A549 (cell line): ENCODE measurements at regions not wholly inside any gene's neighbourhood (a gene's known extent, or its start where the extent isn't known, plus 50 kb on each side); places are given as distances from the start of the nearest gene placed in this dataset.
"Not testable (repeated sequence)": the region's sequence is repeated elsewhere in the genome, so short reads cannot be mapped to it uniquely, and the experiment has no call there.

ENCODE experiments used
- ATAC-seq, 2 experiments: fragments of 200-7000 bp in 1 of 2; fragments of >200 bp in 1 of 2; cut with Nextera tagmentation in 1 of 2; cut with Tn5 transposase in 1 of 2; 3 replicates each; pipeline versions ENCODE4 v1.8.0 to v1.9.1; 2018 to 2020; ENCODE audit warnings: mild to moderate bottlenecking in 1 of 2, moderate library complexity in 1 of 2
- CTCF ChIA-PET: fragments of 300-600 bp; sonication (Branson Sonifier 250); formaldehyde crosslinking; extraction: SDS; loops from one replicate; lab custom pipeline; 2021; ENCODE audit warnings: antibody characterized with exemption, inconsistent platforms; lab: Yijun Ruan, JAX
- POLR2A ChIA-PET: fragments of 350-600 bp; formaldehyde crosslinking; extraction: SDS; loops from one replicate; lab custom pipeline; 2021; ENCODE audit warnings: antibody characterized with exemption, inconsistent platforms; lab: Yijun Ruan, JAX
- DNase-seq, 2 experiments: peaks; one replicate each; pipeline versions ENCODE4 v3.0.0 to v3.0.0-alpha.2; 2011 to 2016; ENCODE audit warnings: low read depth in 1 of 2, low spot score in 1 of 2
- FAIRE-seq: peaks from 2 replicates; lab custom pipeline; 2011; peaks lifted over from hg19 to GRCh38; lab: Jason Lieb, UNC
- H3K27ac ChIP-seq, 2 experiments: fragments of >200 bp; sonication (Bioruptor Twin); formaldehyde crosslinking; 3 replicates each; pipeline ENCODE4 v1.5.1; 2016 to 2017
- H3K4me1 ChIP-seq: fragments of >200 bp; sonication (Bioruptor Twin); formaldehyde crosslinking; 3 replicates; pipeline ENCODE4 v1.6.1; 2016
- H3K4me2 ChIP-seq: fragments of >200 bp; sonication (Bioruptor Twin); formaldehyde crosslinking; 3 replicates; pipeline ENCODE4 v1.6.1; 2016
- H3K4me3 ChIP-seq: fragments of >200 bp; sonication (Bioruptor Twin); formaldehyde crosslinking; 3 replicates; pipeline ENCODE4 v1.5.1; 2016
- H3K9me3 ChIP-seq: fragments of >200 bp; sonication (Bioruptor Twin); formaldehyde crosslinking; 3 replicates; pipeline ENCODE4 v1.6.1; 2016
- ATOH8 ChIP-seq: fragments of 250-450 bp; sonication (Bioruptor Pico); IDR thresholded peaks from 2 replicates; pipeline ENCODE4 v1.5.0; 2020; ENCODE audit warnings: low read depth, mild to moderate bottlenecking, moderate library complexity
- BHLHE40 ChIP-seq: IDR thresholded peaks from 2 replicates; pipeline ENCODE4 v1.6.1; 2012; ENCODE audit warnings: low read depth, low read length, inconsistent platforms
- CBX8 ChIP-seq: fragments of 200-600 bp; sonication (generic); IDR thresholded peaks from 2 replicates; pipeline ENCODE4 v1.6.1; 2016
- CEBPB ChIP-seq, 2 experiments: fragments of >200 bp in 1 of 2; sonication (Bioruptor Twin) in 1 of 2; formaldehyde crosslinking in 1 of 2; IDR thresholded peaks; 2 replicates each; pipeline ENCODE4 v1.6.1; 2012 to 2016
- EHF ChIP-seq: fragments of 250-450 bp; sonication (Bioruptor Pico); IDR thresholded peaks from 2 replicates; pipeline ENCODE4 v1.5.0; 2020; ENCODE audit warnings: mild to moderate bottlenecking
- EP300 ChIP-seq, 2 experiments: fragments of >200 bp; sonication (Bioruptor Twin); formaldehyde crosslinking; IDR thresholded peaks; 2 replicates in 1 of 2; 3 replicates in 1 of 2; pipeline ENCODE4 v1.6.1; 2016 to 2017
- ESRRA ChIP-seq: fragments of 150-350 bp; IDR thresholded peaks from 2 replicates; pipeline ENCODE4 v1.6.1; 2014; ENCODE audit warnings: mild to moderate bottlenecking, low read length, borderline replicate concordance
- FOSB ChIP-seq: fragments of 250-450 bp; sonication (Bioruptor Pico); IDR thresholded peaks from 2 replicates; pipeline ENCODE4 v1.5.0; 2020; ENCODE audit warnings: mild to moderate bottlenecking, moderate library complexity
- FOXS1 ChIP-seq: fragments of 250-450 bp; sonication (Bioruptor Pico); IDR thresholded peaks from 2 replicates; pipeline ENCODE4 v1.5.0; 2020; ENCODE audit warnings: mild to moderate bottlenecking, moderate library complexity
- HEYL ChIP-seq: fragments of 250-450 bp; sonication (Bioruptor Pico); IDR thresholded peaks from 2 replicates; pipeline ENCODE4 v1.8.0; 2021; ENCODE audit warnings: mild to moderate bottlenecking, moderate library complexity
- HMGXB4 ChIP-seq: fragments of 250-450 bp; sonication (Bioruptor Pico); IDR thresholded peaks from 2 replicates; pipeline ENCODE4 v1.5.0; 2021; ENCODE audit warnings: mild to moderate bottlenecking, moderate library complexity, borderline replicate concordance
- HOXA7 ChIP-seq: fragments of 250-450 bp; sonication (Bioruptor Pico); IDR thresholded peaks from 2 replicates; pipeline ENCODE4 v1.5.0; 2020; ENCODE audit warnings: mild to moderate bottlenecking, moderate library complexity
- HOXB13 ChIP-seq: fragments of 250-450 bp; sonication (Bioruptor Pico); IDR thresholded peaks from 2 replicates; pipeline ENCODE4 v1.5.0; 2020; ENCODE audit warnings: low read depth, mild to moderate bottlenecking, moderate library complexity
- HOXB5 ChIP-seq: fragments of 250-450 bp; sonication (Bioruptor Pico); IDR thresholded peaks from 2 replicates; pipeline ENCODE4 v1.5.0; 2020; ENCODE audit warnings: mild to moderate bottlenecking, moderate library complexity
- JUN ChIP-seq, 2 experiments: fragments of >200 bp; sonication (Bioruptor Twin); formaldehyde crosslinking; IDR thresholded peaks; 2 replicates in 1 of 2; 3 replicates in 1 of 2; pipeline ENCODE4 v1.6.1; 2016 to 2017
- KDM1A ChIP-seq: fragments of 200-600 bp; sonication (generic); IDR thresholded peaks from 2 replicates; pipeline ENCODE4 v1.6.1; 2016; ENCODE audit warnings: low read depth, mild to moderate bottlenecking
- MAFK ChIP-seq: fragments of 450-650 bp; IDR thresholded peaks from 2 replicates; pipeline ENCODE4 v1.6.1; 2014; ENCODE audit not compliant: partially characterized antibody
- MYC ChIP-seq: IDR thresholded peaks from 2 replicates; pipeline ENCODE4 v1.6.1; 2012; ENCODE audit warnings: mild to moderate bottlenecking, inconsistent platforms, low read length, improper control_type of control experiment, borderline replicate concordance
- NR3C1 ChIP-seq: fragments of >200 bp; sonication (Bioruptor Twin); formaldehyde crosslinking; IDR thresholded peaks from 3 replicates; pipeline ENCODE4 v1.6.1; 2017
- RAD21 ChIP-seq, 2 experiments: fragments of >200 bp in 1 of 2; sonication (Bioruptor Twin) in 1 of 2; formaldehyde crosslinking in 1 of 2; IDR thresholded peaks in 1 of 2; conservative IDR thresholded peaks in 1 of 2; 2 replicates in 1 of 2; 3 replicates in 1 of 2; pipeline ENCODE4 v1.6.1; 2012 to 2018; ENCODE audit warnings: inconsistent platforms in 1 of 2
- RARB ChIP-seq: fragments of 250-450 bp; sonication (Bioruptor Pico); IDR thresholded peaks from 2 replicates; pipeline ENCODE4 v1.8.0; 2021; ENCODE audit warnings: mild to moderate bottlenecking, moderate library complexity
- RNF2 ChIP-seq: fragments of 200-600 bp; sonication (generic); IDR thresholded peaks from 2 replicates; pipeline ENCODE4 v1.6.1; 2016; ENCODE audit warnings: low read depth, mild to moderate bottlenecking, antibody characterized with exemption, moderate library complexity, borderline replicate concordance
- SMC3 ChIP-seq: fragments of >200 bp; sonication (Bioruptor Twin); formaldehyde crosslinking; IDR thresholded peaks from 3 replicates; pipeline ENCODE4 v1.6.1; 2018; ENCODE audit warnings: inconsistent platforms
- SREBF2 ChIP-seq: fragments of 450-650 bp; IDR thresholded peaks from 2 replicates; pipeline ENCODE4 v1.6.1; 2014; ENCODE audit warnings: mild to moderate bottlenecking, moderate library complexity
- TFCP2L1 ChIP-seq: fragments of 250-450 bp; sonication (Bioruptor Pico); IDR thresholded peaks from 2 replicates; pipeline ENCODE4 v1.5.0; 2021; ENCODE audit warnings: mild to moderate bottlenecking
- TP53 ChIP-seq: fragments of 250-450 bp; sonication (Bioruptor Pico); IDR thresholded peaks from 2 replicates; pipeline ENCODE4 v1.5.0; 2021; ENCODE audit warnings: mild to moderate bottlenecking, moderate library complexity
- ZC3H11A ChIP-seq: fragments of 450-650 bp; IDR thresholded peaks from 2 replicates; pipeline ENCODE4 v1.6.1; 2014; ENCODE audit warnings: antibody characterized with exemption, mild to moderate bottlenecking
- ZSCAN20 ChIP-seq: fragments of 250-450 bp; sonication (Bioruptor Pico); IDR thresholded peaks from 2 replicates; pipeline ENCODE4 v1.8.0; 2022; ENCODE audit warnings: mild to moderate bottlenecking, moderate library complexity
- WGBS: methylation state at CpG from one replicate; pipeline ENCODE4 v1.1.6; 2017; ENCODE audit errors: missing lambda C conversion rate; 5-methylcytosine and 5-hydroxymethylcytosine counted together
- TF ChIP-seq, protein P1 (sequence below): IDR thresholded peaks from 2 replicates; pipeline ENCODE4 v1.6.1; 2012

DNA sequence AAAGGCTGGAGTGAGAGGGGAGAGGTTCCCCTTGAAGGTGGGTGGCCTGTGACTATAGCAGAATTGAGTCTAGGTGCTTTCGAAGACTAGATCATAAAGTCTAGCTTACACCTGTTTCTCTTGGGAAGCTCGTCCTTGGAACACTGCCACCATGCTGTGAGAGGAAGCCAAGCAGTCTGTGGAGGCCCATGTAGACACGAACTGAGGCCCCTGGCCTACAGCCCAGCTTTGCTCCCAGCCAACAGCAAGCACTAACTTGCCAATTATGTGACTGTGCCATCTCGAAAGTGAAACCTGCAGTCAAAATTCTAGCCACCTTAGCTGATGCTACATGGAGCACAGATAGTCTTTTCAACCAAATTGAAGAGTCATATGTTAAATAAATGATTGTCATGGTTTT lies 190.5 kb upstream of the NECTIN3 start:
- WGBS, result 38% methylated on average over 4 of the region's 4 CpGs
- Histone ChIP-seq H3K27ac (no peak overlapping the region), H3K4me3 (no peak overlapping the region), H3K9me3 (no peaks in the 10 kb centered on the region), H3K4me2 (no peak overlapping the region), H3K4me1 (no peaks in the 10 kb centered on the region)
- FAIRE-seq (no peak), DNase-seq (peak in 1 of 2 experiments; percentile 33), ATAC-seq (peak; percentile 43 to 54; a peak in 2 of 6 replicates)
- TF ChIP-seq ZSCAN20 (CRISPR knock-in tag), result no peak
- TF ChIP-seq RAD21 (conservative IDR thresholded peaks at IDR 0.05 in 1 of 2, IDR thresholded peaks at IDR 0.05 in 1 of 2), result 0 out of 5 replicates have a peak, but pooled peaks of 1 of the 2 experiments have one; percentile 3
- ChIA-PET POLR2A (no interaction called here), CTCF (no interaction called here)

- FAIRE-seq (peak; percentile 39), ATAC-seq (no peak)
These were observed 185.3 kb upstream of the NECTIN3 start for GRCh38 chr3:110886222-110886893.

GRCh38 chr3:110887176-110887575 lies 184.4 kb upstream of the NECTIN3 start:
- ATAC-seq, result no peak
- no peak for FAIRE-seq
- H3K4me1 ChIP-seq, result peaks cover 12% of the 10 kb centered on the region; the same call in 1 of the 3 replicates
- TF ChIP-seq CBX8, result no peak
- TF ChIP-seq BHLHE40, result no peak
- TF ChIP-seq SMC3, result no peak
- TF ChIP-seq TP53, result no peak
- TF ChIP-seq, protein P1, sequence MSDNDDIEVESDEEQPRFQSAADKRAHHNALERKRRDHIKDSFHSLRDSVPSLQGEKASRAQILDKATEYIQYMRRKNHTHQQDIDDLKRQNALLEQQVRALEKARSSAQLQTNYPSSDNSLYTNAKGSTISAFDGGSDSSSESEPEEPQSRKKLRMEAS, result no peak
- TF ChIP-seq EHF (CRISPR knock-in tag), result no peak
- TF ChIP-seq EP300 (IDR thresholded peaks at IDR 0.05), result no peak
- no peak for TF ChIP-seq HEYL (CRISPR knock-in tag)
- TF ChIP-seq HMGXB4 (CRISPR knock-in tag), result no peak
- TF ChIP-seq ATOH8 (CRISPR knock-in tag), result no peak
- no peak for TF ChIP-seq ZC3H11A
- TF ChIP-seq HOXA7, result no peak
- no peak for TF ChIP-seq HOXB13 (CRISPR knock-in tag)
- TF ChIP-seq ESRRA, result no peak
- no peak for TF ChIP-seq CEBPB (IDR thresholded peaks at IDR 0.05)
- TF ChIP-seq HOXB5, result no peak
- TF ChIP-seq RNF2, result no peak
- no peak for TF ChIP-seq TFCP2L1 (CRISPR knock-in tag)
- TF ChIP-seq, all 56 proteins: peak for 0
- ChIA-PET POLR2A (no interaction called here), CTCF (no interaction called here)
- no peak for DNase-seq
- Histone ChIP-seq H3K27ac (no peak overlapping the region), H3K4me2 (peak overlapping the region; percentile 42), H3K4me3 (no peak overlapping the region), H3K9me3 (no peaks in the 10 kb centered on the region)
- WGBS, result 15% methylated on average over 1 of the region's 1 CpG

More at GRCh38 chr3:110886222-110886893, 185.3 kb upstream of the NECTIN3 start:
- Histone ChIP-seq H3K9me3 (no peaks in the 10 kb centered on the region), H3K27ac (no peak overlapping the region), H3K4me1 (peaks cover 12% of the 10 kb centered on the region; the same call in 1 of the 3 replicates), H3K4me2 (no peak overlapping the region), H3K4me3 (no peak overlapping the region)
- 85% methylated on average over 10 of the region's 10 CpGs for WGBS
- CTCF ChIA-PET, result interaction anchor here (0.6 kb wide), 1 partner anchor 170 kb away, joined by 3 read pairs; no protein-coding TSS in a partner anchor
- POLR2A ChIA-PET, result no interaction called here
- no peak for TF ChIP-seq FOSB
- no peak for TF ChIP-seq JUN (IDR thresholded peaks at IDR 0.05)
- TF ChIP-seq NR3C1, result no peak
- TF ChIP-seq SREBF2, result no peak
- TF ChIP-seq KDM1A, result no peak
- TF ChIP-seq FOXS1, result no peak
- no peak for TF ChIP-seq MAFK
- no peak for TF ChIP-seq EHF (CRISPR knock-in tag)
- TF ChIP-seq MYC, result no peak
- no peak for TF ChIP-seq HOXB13 (CRISPR knock-in tag)
- no peak for TF ChIP-seq CBX8
- TF ChIP-seq SMC3, result no peak
- TF ChIP-seq, protein P1, result no peak
- no peak for TF ChIP-seq RARB (CRISPR knock-in tag)
- DNase-seq, result no peak

- H3K4me3 ChIP-seq, H3K4me2 ChIP-seq, H3K27ac ChIP-seq, H3K9me3 ChIP-seq, ATAC-seq, CTCF ChIA-PET, FAIRE-seq, POLR2A ChIA-PET, DNase-seq: not testable (repeated sequence)
- peaks cover 12% of the 10 kb centered on the region; the same call in 1 of the 3 replicates for H3K4me1 ChIP-seq
- 96% methylated on average over 29 of the region's 33 CpGs for WGBS
These were observed 182.8 kb upstream of the NECTIN3 start for GRCh38 chr3:110888625-110889375.
